ENCODE measurements at regions not wholly inside any gene's neighbourhood (a gene's known extent, or its start where the extent isn't known, plus 50 kb on each side); places are given as distances from the start of the nearest gene placed in this dataset.

- no peak for DNase-seq (ENCODE audit: extremely low read depth, insufficient read length)
- Histone ChIP-seq H3K27me3 (replicated peaks; ENCODE audit: control insufficient read depth, insufficient read depth, low read length) (no peaks in the 10 kb centered on the region; the same call in 1 of the 2 replicates), H3K4me3 (replicated peaks; ENCODE audit: low read depth, low read length) (no peak overlapping the region), H3K36me3 (ENCODE audit: control insufficient read depth, insufficient read depth, low read length) (no peaks in the 10 kb centered on the region)
- TF ChIP-seq CTCF (IDR thresholded peaks at IDR 0.05; ENCODE audit: insufficient read depth, low read length, poor library complexity, severe bottlenecking) = no peak
These were observed 132.0 kb downstream of the ZBTB18 start for GRCh38 chr1:244183037-244183436.

- DNase-seq (ENCODE audit: extremely low read depth, insufficient read length) = no peak
These were observed 135.3 kb downstream of the ZBTB18 start for GRCh38 chr1:244186372-244186771.

DNA sequence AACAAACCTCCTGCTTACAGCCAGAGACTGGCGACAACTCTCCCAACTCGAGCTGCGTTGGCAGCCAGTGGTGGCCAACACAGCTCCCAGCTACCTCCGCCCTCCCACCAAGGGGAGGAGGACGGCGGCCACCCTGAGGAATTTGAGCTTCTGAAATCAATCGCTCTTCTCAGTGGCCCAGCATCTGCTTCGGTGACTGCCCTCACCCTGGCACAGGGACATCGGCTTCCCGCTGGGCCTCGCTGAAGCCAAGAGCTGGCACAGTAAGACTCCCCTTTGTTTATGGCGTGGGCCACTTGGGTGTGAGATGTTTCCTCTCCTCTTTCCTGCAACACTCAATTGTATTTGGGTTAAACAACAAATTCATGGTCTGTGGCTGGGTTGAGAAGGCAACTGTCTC lies 136.2 kb downstream of the ZBTB18 start:
- H3K4me3 ChIP-seq (replicated peaks; ENCODE audit: low read depth, low read length) = no peak overlapping the region
- no peaks in the 10 kb centered on the region; the same call in 1 of the 2 replicates for H3K27me3 ChIP-seq (replicated peaks; ENCODE audit: control insufficient read depth, insufficient read depth, low read length)
- H3K36me3 ChIP-seq (ENCODE audit: control insufficient read depth, insufficient read depth, low read length) = no peaks in the 10 kb centered on the region
- no peak for DNase-seq (ENCODE audit: extremely low read depth, insufficient read length)
- no peak for TF ChIP-seq CTCF (IDR thresholded peaks at IDR 0.05; ENCODE audit: insufficient read depth, low read length, poor library complexity, severe bottlenecking)

More at GRCh38 chr1:244186372-244186771, 135.3 kb downstream of the ZBTB18 start:
- no peak for TF ChIP-seq CTCF (IDR thresholded peaks at IDR 0.05; ENCODE audit: insufficient read depth, low read length, poor library complexity, severe bottlenecking)
- Histone ChIP-seq H3K27me3 (replicated peaks; ENCODE audit: control insufficient read depth, insufficient read depth, low read length) (no peaks in the 10 kb centered on the region; the same call in 1 of the 2 replicates), H3K4me3 (replicated peaks; ENCODE audit: low read depth, low read length) (no peak overlapping the region), H3K36me3 (ENCODE audit: control insufficient read depth, insufficient read depth, low read length) (no peaks in the 10 kb centered on the region)

GRCh38 chr1:244191581-244191980 lies 140.5 kb downstream of the ZBTB18 start:
- no peak for DNase-seq (ENCODE audit: extremely low read depth, insufficient read length)
- TF ChIP-seq CTCF (IDR thresholded peaks at IDR 0.05; ENCODE audit: insufficient read depth, low read length, poor library complexity, severe bottlenecking) = no peak
- H3K4me3 ChIP-seq (replicated peaks; ENCODE audit: low read depth, low read length) = no peak overlapping the region
- H3K36me3 ChIP-seq (ENCODE audit: control insufficient read depth, insufficient read depth, low read length) = no peaks in the 10 kb centered on the region
- H3K27me3 ChIP-seq (replicated peaks; ENCODE audit: control insufficient read depth, insufficient read depth, low read length) = no peaks in the 10 kb centered on the region; the same call in 1 of the 2 replicates

GRCh38 chr1:244192325-244192724 lies 141.2 kb downstream of the ZBTB18 start:
- no peaks in the 10 kb centered on the region for H3K27me3 ChIP-seq (replicated peaks; ENCODE audit: control insufficient read depth, insufficient read depth, low read length)
- DNase-seq (ENCODE audit: extremely low read depth, insufficient read length) = no peak
- H3K4me3 ChIP-seq (replicated peaks; ENCODE audit: low read depth, low read length) = no peak overlapping the region
- H3K36me3 ChIP-seq (ENCODE audit: control insufficient read depth, insufficient read depth, low read length) = no peaks in the 10 kb centered on the region
- no peak for TF ChIP-seq CTCF (IDR thresholded peaks at IDR 0.05; ENCODE audit: insufficient read depth, low read length, poor library complexity, severe bottlenecking)
